ENCODE measurements at regions not wholly inside any gene's neighbourhood (a gene's known extent, or its start where the extent isn't known, plus 50 kb on each side); places are given as distances from the start of the nearest gene placed in this dataset.

- no peaks in the 10 kb centered on the region for H3K9me3 ChIP-seq (ENCODE audit: control insufficient read depth in 1 of 2, insufficient read depth in 1 of 2, low read length in 2 of 2)
- intact Hi-C loops (cut with DNase I, micrococcal nuclease), result no loop called here
- POLR2A ChIA-PET, result no interaction called here
- ATAC-seq (ENCODE audit: poor library complexity) (no peak), DNase-seq (no peak)
- no peaks in the 10 kb centered on the region for H3K9me3 Mint-ChIP-seq
- no peak overlapping the region for H3K4me3 Mint-ChIP-seq
- no peak overlapping the region for H3K4me3 ChIP-seq (ENCODE audit: low read length)
- no peak overlapping the region for H3K27ac ChIP-seq (ENCODE audit: low read depth in 1 of 2, low read length in 2 of 2)
- H3K27me3 ChIP-seq (ENCODE audit: control insufficient read depth in 1 of 2, insufficient read depth in 2 of 2, low read length in 2 of 2), result no peaks in the 10 kb centered on the region
- TF ChIP-seq CTCF (IDR thresholded peaks at IDR 0.05), result no peak
- no peaks in the 10 kb centered on the region for H3K36me3 Mint-ChIP-seq (ENCODE audit: low read depth)
- H3K27me3 Mint-ChIP-seq, result no peaks in the 10 kb centered on the region
- H3K36me3 ChIP-seq (ENCODE audit: insufficient read depth, low read length), result no peaks in the 10 kb centered on the region
- H3K27ac Mint-ChIP-seq, result no peak overlapping the region
- CTCF ChIA-PET, result no interaction called here
- H3K4me1 Mint-ChIP-seq (ENCODE audit: low read depth), result no peaks in the 10 kb centered on the region
- H3K4me1 ChIP-seq (ENCODE audit: insufficient read depth, low read length), result no peaks in the 10 kb centered on the region
Observed at GRCh38 chr13:38173403-38173802, 176.2 kb upstream of the UFM1 start.

GRCh38 chr13:38167164-38167822 is 182.4 kb upstream of the UFM1 start:
- H3K27ac Mint-ChIP-seq, result no peak overlapping the region
- H3K36me3 ChIP-seq (ENCODE audit: insufficient read depth, low read length), result no peaks in the 10 kb centered on the region
- no peaks in the 10 kb centered on the region for H3K36me3 Mint-ChIP-seq (ENCODE audit: low read depth)
- ATAC-seq (ENCODE audit: poor library complexity), result no peak
- no peak for DNase-seq
- H3K9me3 ChIP-seq (ENCODE audit: control insufficient read depth in 1 of 2, insufficient read depth in 1 of 2, low read length in 2 of 2), result no peaks in the 10 kb centered on the region
- H3K27me3 ChIP-seq (ENCODE audit: control insufficient read depth in 1 of 2, insufficient read depth in 2 of 2, low read length in 2 of 2), result no peaks in the 10 kb centered on the region
- no peaks in the 10 kb centered on the region for H3K9me3 Mint-ChIP-seq
- no peaks in the 10 kb centered on the region for H3K4me1 ChIP-seq (ENCODE audit: insufficient read depth, low read length)
- no peaks in the 10 kb centered on the region for H3K4me1 Mint-ChIP-seq (ENCODE audit: low read depth)
- H3K4me3 ChIP-seq (ENCODE audit: low read length), result no peak overlapping the region
- TF ChIP-seq CTCF (IDR thresholded peaks at IDR 0.05), result no peak
- no peak overlapping the region for H3K4me3 Mint-ChIP-seq
- no peak overlapping the region for H3K27ac ChIP-seq (ENCODE audit: low read depth in 1 of 2, low read length in 2 of 2)
- intact Hi-C loops (cut with DNase I, micrococcal nuclease), result no loop called here
- ChIA-PET CTCF (no interaction called here), POLR2A (no interaction called here)
- no peaks in the 10 kb centered on the region for H3K27me3 Mint-ChIP-seq

GRCh38 chr13:38166116-38166515 is 183.5 kb upstream of the UFM1 start:
- ChIA-PET CTCF (no interaction called here), POLR2A (no interaction called here)
- Mint-ChIP-seq H3K9me3 (no peaks in the 10 kb centered on the region), H3K4me1 (ENCODE audit: low read depth) (no peaks in the 10 kb centered on the region), H3K27me3 (no peaks in the 10 kb centered on the region), H3K27ac (no peak overlapping the region), H3K4me3 (no peak overlapping the region), H3K36me3 (ENCODE audit: low read depth) (no peaks in the 10 kb centered on the region)
- no peak overlapping the region for H3K27ac ChIP-seq (ENCODE audit: low read depth in 1 of 2, low read length in 2 of 2)
- H3K4me1 ChIP-seq (ENCODE audit: insufficient read depth, low read length), result no peaks in the 10 kb centered on the region
- DNase-seq (no peak), ATAC-seq (ENCODE audit: poor library complexity) (no peak)
- H3K27me3 ChIP-seq (ENCODE audit: control insufficient read depth in 1 of 2, insufficient read depth in 2 of 2, low read length in 2 of 2), result no peaks in the 10 kb centered on the region
- no peaks in the 10 kb centered on the region for H3K9me3 ChIP-seq (ENCODE audit: control insufficient read depth in 1 of 2, insufficient read depth in 1 of 2, low read length in 2 of 2)
- TF ChIP-seq CTCF (IDR thresholded peaks at IDR 0.05), result no peak
- intact Hi-C loops (cut with DNase I, micrococcal nuclease), result no loop called here
- no peaks in the 10 kb centered on the region for H3K36me3 ChIP-seq (ENCODE audit: insufficient read depth, low read length)
- no peak overlapping the region for H3K4me3 ChIP-seq (ENCODE audit: low read length)

Data from CD4-positive, alpha-beta T cell (primary cell).